Activated CD4-positive, alpha-beta T cell treated with anti-CD3 and anti-CD28 coated beads, Interleukin-2, amount 50 U/mL, for 24 hours (primary cell): ENCODE measurements at regions not wholly inside any gene's neighbourhood (a gene's known extent, or its start where the extent isn't known, plus 50 kb on each side); places are given as distances from the start of the nearest gene placed in this dataset.
A peak's percentile ranks its signal among the peaks of the same experiment; 100 is the strongest.
"Not testable (repeated sequence)": the region's sequence is repeated elsewhere in the genome, so short reads cannot be mapped to it uniquely, and the experiment has no call there.

ENCODE experiments used
- DNase-seq, 2 donors: peaks; one replicate each; pipeline ENCODE4 v3.0.0-alpha.2; 2020; ENCODE audit warnings: low read depth in 1 of 2, low spot score in 1 of 2

GRCh38 chr2:47295981-47296635, 73.0 kb upstream of the EPCAM start:
- DNase-seq = no peak

- DNase-seq = no peak
Observed at GRCh38 chr2:47295131-47295980, 73.8 kb upstream of the EPCAM start.

- DNase-seq = no peak
Observed at GRCh38 chr2:47293976-47294375, 75.1 kb upstream of the EPCAM start.

- no peak for DNase-seq
Observed at GRCh38 chr2:47288864-47289263, 80.2 kb upstream of the EPCAM start.

- no peak for DNase-seq
Observed at GRCh38 chr2:47283659-47284058, 85.5 kb upstream of the EPCAM start.

- DNase-seq = no peak
Observed at GRCh38 chr2:47282621-47283272, 86.4 kb upstream of the EPCAM start.

GRCh38 chr2:47279525-47279924, 89.6 kb upstream of the EPCAM start:
- not testable (repeated sequence) for DNase-seq

GRCh38 chr2:47277987-47278386, 91.1 kb upstream of the EPCAM start:
- DNase-seq = no peak

GRCh38 chr2:47277187-47277586, 91.9 kb upstream of the EPCAM start:
- no peak for DNase-seq

- no peak for DNase-seq
Observed at GRCh38 chr2:47276061-47276460, 93.0 kb upstream of the EPCAM start.

- DNase-seq = no peak
Observed at GRCh38 chr2:47274054-47274782, 94.9 kb upstream of the EPCAM start.

- DNase-seq = no peak
Observed at GRCh38 chr2:47272905-47273758, 96.0 kb upstream of the EPCAM start.

GRCh38 chr2:47272031-47272864, 95.9 kb upstream of the CALM2 start:
- DNase-seq = peak; percentile 19 to 26

- DNase-seq = no peak
Observed at GRCh38 chr2:47271054-47272000, 95.0 kb upstream of the CALM2 start.

GRCh38 chr2:47270421-47270820, 94.1 kb upstream of the CALM2 start:
- no peak for DNase-seq

GRCh38 chr2:47269316-47270232, 93.3 kb upstream of the CALM2 start:
- no peak for DNase-seq

GRCh38 chr2:47267711-47268086, 91.4 kb upstream of the CALM2 start:
- DNase-seq = no peak
